K562 (cell line): ENCODE measurements at regions not wholly inside any gene's neighbourhood (a gene's known extent, or its start where the extent isn't known, plus 50 kb on each side); places are given as distances from the start of the nearest gene placed in this dataset.

Source experiments
- CEBPB ChIP-seq: fragments of 450-650 bp; IDR thresholded peaks from 2 replicates; pipeline ENCODE4 v1.6.1; 2016; ENCODE audit warnings: missing genetic modification characterization, missing compliant biosample characterization
- CHD2 ChIP-seq: IDR thresholded peaks from 2 replicates; pipeline ENCODE4 v1.6.1; 2011; ENCODE audit warnings: low read depth, low read length
- FOXA1 ChIP-seq: fragments of 450-650 bp; IDR thresholded peaks from 2 replicates; pipeline ENCODE4 v1.6.1; 2016; ENCODE audit warnings: mild to moderate bottlenecking, borderline replicate concordance
- HSF4 ChIP-seq: fragments of 250-450 bp; sonication (Bioruptor Pico); IDR thresholded peaks from 2 replicates; pipeline ENCODE4 v2.1.2; 2022; ENCODE audit warnings: mild to moderate bottlenecking, moderate library complexity, borderline replicate concordance
- KAT8 ChIP-seq: fragments of 450-650 bp; IDR thresholded peaks from 2 replicates; pipeline ENCODE4 v1.6.1; 2016; ENCODE audit warnings: low read depth, mild to moderate bottlenecking
- NRF1 ChIP-seq, 2 experiments: fragments of 450-650 bp; IDR thresholded peaks in 1 of 2; conservative IDR thresholded peaks in 1 of 2; 2 replicates each; pipeline ENCODE4 v1.6.1; 2014; ENCODE audit warnings: mild to moderate bottlenecking in 2 of 2
- STAG1 ChIP-seq: sonication (generic); formaldehyde crosslinking; IDR thresholded peaks from 2 replicates; pipeline ENCODE4 v1.5.0; 2020; ENCODE audit warnings: missing genetic modification reagents, borderline replicate concordance
- ZNF311 ChIP-seq: fragments of 250-450 bp; sonication (Bioruptor Pico); IDR thresholded peaks from 2 replicates; pipeline ENCODE4 v1.4.0; 2020; ENCODE audit warnings: mild to moderate bottlenecking, moderate library complexity
- ZNF76 ChIP-seq: fragments of 250-450 bp; sonication (Bioruptor Pico); IDR thresholded peaks from 2 replicates; pipeline ENCODE4 v1.4.0; 2020; ENCODE audit warnings: mild to moderate bottlenecking, moderate library complexity, borderline replicate concordance
- TF ChIP-seq, protein P1 (sequence below): IDR thresholded peaks from 2 replicates; pipeline ENCODE4 v1.6.1; 2016; ENCODE audit warnings: missing genetic modification characterization, missing compliant biosample characterization
- TF ChIP-seq, protein P2 (sequence below): fragments of 450-650 bp; formaldehyde crosslinking; IDR thresholded peaks from 2 replicates; pipeline ENCODE4 v1.4.0; 2022; ENCODE audit warnings: missing genetic modification characterization

DNA sequence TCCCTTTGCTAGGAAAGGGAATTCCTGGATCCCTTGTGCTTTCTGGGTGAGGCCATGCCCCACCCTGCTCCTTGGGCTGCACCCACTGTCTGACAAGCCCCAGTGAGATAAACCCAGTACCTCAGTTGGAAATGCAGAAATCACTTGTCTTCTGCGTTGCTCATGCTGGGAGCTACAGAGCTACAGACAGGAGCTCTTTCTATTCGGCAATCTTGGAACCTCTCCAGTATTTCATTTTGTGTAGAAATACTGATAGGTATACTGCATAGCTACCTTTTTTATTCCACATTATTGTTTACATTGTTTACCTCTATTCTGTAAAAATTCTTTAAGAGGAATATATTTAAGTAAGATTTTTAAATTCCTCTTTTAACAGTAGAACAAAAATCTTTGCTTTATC is 302.5 kb upstream of the SLITRK5 start (continued):
- TF ChIP-seq, protein P1, sequence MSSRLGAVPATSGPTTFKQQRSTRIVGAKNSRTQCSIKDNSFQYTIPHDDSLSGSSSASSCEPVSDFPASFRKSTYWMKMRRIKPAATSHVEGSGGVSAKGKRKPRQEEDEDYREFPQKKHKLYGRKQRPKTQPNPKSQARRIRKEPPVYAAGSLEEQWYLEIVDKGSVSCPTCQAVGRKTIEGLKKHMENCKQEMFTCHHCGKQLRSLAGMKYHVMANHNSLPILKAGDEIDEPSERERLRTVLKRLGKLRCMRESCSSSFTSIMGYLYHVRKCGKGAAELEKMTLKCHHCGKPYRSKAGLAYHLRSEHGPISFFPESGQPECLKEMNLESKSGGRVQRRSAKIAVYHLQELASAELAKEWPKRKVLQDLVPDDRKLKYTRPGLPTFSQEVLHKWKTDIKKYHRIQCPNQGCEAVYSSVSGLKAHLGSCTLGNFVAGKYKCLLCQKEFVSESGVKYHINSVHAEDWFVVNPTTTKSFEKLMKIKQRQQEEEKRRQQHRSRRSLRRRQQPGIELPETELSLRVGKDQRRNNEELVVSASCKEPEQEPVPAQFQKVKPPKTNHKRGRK: no peak
- TF ChIP-seq STAG1 (no peak), CEBPB (no peak), CHD2 (no peak), NRF1 (conservative IDR thresholded peaks at IDR 0.05 in 1 of 2, IDR thresholded peaks at IDR 0.05 in 1 of 2) (no peak), HSF4 (CRISPR knock-in tag) (no peak), ZNF76 (CRISPR knock-in tag) (no peak), ZNF311 (CRISPR knock-in tag) (no peak), KAT8 (no peak), FOXA1 (no peak)
- TF ChIP-seq, protein P2, sequence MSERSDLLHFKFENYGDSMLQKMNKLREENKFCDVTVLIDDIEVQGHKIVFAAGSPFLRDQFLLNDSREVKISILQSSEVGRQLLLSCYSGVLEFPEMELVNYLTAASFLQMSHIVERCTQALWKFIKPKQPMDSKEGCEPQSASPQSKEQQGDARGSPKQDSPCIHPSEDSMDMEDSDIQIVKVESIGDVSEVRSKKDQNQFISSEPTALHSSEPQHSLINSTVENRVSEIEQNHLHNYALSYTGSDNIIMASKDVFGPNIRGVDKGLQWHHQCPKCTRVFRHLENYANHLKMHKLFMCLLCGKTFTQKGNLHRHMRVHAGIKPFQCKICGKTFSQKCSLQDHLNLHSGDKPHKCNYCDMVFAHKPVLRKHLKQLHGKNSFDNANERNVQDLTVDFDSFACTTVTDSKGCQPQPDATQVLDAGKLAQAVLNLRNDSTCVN (CRISPR knock-in tag): no peak
